ENCODE measurements at regions not wholly inside any gene's neighbourhood (a gene's known extent, or its start where the extent isn't known, plus 50 kb on each side); places are given as distances from the start of the nearest gene placed in this dataset.
"Not testable (repeated sequence)": the region's sequence is repeated elsewhere in the genome, so short reads cannot be mapped to it uniquely, and the experiment has no call there.

DNA sequence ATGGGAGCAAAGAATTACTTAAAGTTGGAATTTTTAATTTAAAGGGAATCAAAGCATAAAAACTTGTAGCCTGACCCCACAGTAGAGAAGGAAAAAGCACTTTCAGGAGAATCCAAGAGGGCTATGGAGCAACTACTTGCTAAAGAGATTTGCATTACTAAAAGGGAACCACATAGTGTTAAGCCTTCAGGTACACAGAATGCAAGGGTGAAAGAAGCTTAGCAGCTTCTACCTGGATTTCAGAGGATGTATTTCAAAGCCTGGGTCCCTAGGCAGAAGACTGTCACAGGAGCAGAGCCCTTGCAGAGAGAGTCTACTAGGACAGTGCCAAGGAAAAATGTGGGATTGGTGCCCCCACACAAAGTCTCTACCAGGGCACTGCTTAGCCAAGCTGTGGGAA, 575.0 kb downstream of the GBE1 start:
- DNase-seq (ENCODE audit: low read depth) = no peak

DNA sequence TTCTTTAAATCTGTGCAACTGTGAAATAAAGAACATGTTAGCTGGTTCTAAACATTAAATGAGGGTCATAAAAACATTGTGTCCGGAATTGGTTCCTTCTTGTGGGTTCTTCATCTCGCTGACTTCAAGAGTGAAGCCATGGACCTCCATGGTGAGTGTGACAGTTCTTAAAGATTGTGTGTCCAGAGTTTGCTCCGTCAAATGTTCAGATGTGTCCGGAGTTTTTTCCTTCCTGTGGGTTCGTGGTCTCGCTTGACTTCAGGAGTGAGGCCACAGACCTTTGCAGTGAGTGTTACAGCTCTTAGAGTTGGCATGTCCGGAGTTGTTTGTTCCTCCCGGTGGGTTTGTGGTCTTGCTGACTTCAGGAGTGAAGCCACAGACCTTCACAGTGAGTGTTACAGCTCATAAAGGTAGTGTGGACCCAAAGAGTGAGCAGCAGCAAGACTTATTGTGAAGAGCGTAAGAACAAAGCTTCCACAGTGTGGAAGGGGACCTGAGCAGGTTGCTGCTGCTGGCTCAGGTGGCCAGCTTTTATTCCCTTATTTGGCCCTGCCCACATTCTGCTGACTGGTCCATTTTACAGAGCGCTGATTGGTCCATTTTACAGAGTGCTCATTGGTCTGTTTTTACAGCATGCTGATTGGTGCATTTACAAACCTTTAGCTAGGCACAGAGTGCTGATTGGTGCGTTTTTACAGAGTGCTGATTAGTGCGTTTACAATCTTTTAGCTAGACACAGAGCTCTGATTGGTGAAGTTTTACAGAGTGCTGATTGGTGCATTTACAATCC, 579.2 kb downstream of the GBE1 start:
- not testable (repeated sequence) for DNase-seq (ENCODE audit: low read depth)

DNA sequence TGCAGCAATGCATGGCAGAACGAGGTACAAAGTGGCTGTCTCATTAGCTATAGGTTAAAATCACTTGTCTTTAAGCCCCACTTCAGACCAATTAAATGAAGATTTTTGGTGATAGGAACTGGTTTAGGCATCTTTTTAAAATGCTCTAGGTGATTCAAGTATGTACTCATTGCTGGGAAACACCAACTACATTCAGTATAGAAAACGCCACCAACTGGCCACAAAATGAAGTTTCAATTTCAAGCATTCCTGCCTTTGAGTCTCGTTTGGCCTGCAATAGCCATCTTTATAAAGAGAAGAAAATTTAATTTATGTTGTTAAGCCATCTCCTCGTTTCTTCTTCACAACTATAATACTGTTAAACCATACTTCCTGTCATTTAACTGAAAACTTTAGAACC, 587.9 kb downstream of the GBE1 start:
- no peak for DNase-seq (ENCODE audit: low read depth)

DNA sequence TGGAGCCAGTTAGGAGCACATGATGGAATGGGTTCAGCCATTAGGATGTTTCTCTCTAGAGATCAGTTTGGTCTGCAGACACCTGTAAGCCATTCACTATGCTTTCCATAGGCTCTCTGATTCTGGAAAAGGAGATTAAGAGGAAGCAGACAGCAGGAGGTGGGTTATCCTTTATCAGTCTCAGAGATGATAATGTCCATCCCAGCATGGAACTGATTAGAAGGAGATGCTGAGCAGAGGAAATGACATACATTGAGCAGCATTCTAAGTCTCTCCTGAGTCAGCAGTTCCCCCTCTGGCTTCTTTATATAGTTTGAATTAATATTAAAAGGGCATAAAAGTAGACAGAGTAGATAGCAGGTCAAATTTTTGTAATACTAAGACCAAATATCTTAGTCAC, 591.1 kb downstream of the GBE1 start:
- DNase-seq (ENCODE audit: low read depth) = no peak

DNA sequence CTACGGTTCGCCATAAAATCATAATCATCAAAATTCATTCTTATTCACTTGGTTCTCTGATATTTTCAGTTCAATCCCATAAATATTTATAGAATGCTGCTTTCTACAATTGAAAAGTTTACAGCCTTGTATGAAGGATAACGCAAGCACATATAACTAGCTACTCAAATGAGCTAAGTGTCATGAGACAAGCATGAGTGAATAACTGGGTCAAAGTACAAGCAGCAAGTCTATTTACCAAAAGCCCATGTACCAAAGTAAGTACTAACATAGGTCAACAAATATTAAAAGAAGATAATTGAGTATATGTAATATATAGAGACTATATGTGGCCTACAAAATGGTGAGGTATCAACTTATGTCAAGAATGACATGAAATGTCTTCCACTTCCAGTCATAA, 596.6 kb downstream of the GBE1 start:
- DNase-seq (ENCODE audit: low read depth) = no peak

DNA sequence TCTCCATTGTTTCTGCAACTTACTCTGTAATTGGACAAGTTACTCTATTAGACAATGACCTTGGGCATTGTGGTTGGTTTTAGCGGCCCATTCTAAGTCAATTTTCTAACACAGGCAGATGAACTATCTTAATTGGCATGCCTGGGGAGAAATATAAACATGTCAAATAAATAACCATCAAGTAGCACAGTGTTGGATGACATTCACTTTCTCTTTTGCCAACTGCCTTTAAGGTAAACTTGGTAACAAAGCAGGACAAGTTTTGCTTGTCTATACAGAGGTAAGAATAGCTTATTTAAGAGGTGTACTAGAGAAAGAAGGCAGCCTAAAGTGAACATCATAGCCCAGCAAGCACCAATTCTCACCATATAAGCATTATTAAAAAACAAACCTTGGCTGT, 599.6 kb downstream of the GBE1 start:
- DNase-seq (ENCODE audit: low read depth) = no peak

DNA sequence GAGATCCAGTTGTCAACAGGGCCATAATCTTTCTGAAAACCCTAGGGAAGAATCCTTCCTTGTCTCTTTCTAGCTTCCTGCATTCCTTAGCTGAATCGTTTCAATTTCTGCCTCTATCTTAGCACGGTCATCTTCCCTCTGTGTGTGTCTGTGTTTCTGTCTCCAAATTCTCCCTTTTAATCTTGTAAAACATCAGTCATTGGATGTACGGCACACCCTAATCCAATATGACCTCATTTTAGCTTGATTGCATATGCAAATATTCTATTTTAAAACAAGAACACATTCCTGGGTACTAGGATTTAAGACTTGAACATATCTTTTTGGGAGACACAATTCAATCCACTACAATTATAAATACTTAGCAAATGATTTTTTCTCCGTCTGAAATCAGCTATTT, 600.3 kb downstream of the GBE1 start:
- no peak for DNase-seq (ENCODE audit: low read depth)

DNA sequence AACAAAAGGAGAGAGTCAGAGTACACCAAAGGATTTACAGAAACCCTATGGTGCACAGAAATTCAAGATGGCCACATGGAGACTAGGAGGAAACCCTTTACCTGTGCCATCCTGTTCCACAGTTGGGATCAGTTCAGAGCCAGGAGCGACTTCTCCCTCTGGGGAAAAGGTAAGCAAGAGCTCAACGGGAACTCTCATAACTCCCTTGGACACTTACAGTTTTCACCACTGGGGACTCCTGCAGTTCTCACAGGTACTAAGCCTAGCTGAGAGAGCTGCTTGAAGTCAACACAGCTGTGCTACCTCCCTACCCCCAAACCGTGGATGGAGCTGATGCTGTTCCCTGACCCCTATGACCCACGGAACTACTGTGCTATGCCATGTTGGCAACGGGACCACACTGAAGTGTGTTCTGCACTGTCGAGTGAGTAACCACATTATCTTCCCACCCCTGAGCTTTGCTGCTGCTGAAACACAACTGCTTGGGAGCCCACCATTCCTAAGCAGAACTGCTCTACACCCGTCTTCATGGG, 606.8 kb downstream of the GBE1 start:
- no peak for DNase-seq (ENCODE audit: low read depth)

DNA sequence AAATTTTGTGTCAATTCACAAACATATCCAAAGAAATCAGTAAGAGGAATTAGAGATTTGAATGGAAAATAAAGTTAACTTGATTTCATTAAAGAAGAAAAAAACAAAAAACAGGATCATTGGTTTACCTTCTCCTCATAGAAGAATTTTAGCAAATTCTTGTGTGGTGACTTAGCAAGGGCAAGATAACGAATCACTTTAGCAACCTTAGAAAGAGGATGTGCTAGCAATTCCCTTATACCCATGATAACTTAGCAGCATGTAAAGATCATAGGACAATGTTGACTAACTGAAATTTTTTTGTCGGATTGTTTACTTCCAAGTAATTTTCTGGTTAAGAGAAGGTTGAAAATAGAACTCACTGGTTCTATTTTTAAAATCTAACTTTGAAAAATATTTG, 609.3 kb downstream of the GBE1 start:
- no peak for DNase-seq (ENCODE audit: low read depth)

DNA sequence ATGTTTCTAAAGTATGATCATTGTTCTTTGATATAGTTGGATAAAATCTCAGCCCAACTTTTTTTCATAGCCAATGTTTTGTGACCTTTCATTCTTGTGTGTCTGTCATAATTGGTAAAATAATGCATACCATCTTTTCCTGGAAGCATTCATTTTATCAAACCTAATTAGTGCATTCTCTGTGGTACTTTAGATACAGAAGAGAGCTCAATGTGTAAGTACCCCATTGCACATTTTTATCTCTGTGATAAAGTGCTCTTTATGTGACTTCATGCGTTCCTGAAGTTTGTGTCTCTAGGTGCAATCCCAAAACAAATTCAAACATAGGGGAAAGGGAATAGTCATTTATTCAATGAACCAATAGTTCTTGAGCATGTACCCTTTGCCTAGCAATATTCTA, 628.5 kb downstream of the GBE1 start:
- DNase-seq (ENCODE audit: low read depth) = no peak

DNA sequence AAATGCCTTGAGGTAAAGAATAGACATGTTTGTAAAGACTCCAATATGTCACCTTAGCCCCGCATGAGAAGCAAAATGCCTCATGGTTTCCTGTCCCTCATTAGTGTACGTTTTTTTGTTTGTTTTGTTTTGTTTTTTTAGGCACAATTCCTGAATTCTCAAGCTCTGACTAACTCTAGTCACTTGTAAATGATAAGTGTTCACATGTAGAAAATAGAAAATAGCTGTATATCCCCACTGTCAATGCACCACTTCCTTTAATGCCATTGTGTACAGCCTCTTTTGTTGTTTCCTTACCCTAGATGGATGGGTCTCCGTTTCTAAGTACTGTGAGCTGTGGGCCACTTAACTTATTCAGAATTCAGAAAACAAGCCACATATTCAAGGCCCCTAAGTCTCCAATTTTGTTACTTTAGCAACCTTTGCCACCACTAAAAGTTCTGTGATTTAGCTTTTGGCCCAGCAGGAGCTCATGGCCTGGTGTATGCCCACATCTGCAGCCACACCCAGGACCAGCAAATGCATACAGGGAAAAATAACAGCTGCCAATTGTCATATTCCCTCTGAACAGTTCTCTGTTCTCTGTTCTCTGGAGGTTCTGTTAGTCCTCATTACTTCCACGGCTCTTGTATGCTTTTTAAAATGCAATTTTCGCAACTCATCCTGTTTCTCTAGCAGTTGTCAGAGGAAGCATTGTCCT, 655.5 kb downstream of the GBE1 start:
- DNase-seq (ENCODE audit: low read depth) = no peak

DNA sequence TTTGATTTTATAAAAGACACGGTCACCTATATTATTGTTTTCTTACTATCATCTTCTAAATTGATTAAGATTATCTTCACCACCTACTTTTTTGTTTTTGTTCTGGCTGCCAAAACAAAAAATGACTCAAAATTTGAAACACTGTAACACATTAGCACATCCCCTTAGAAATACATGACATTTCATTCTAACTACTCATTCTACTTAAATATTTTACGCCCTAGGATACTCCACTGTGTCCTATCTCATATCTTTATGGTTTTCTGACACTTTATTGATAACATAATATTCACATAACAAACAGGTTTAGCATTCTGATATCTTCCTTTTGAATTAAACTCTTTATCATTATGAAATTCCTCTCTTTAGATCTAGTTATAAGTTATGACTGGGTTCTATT, 656.2 kb downstream of the GBE1 start:
- no peak for DNase-seq (ENCODE audit: low read depth)

DNA sequence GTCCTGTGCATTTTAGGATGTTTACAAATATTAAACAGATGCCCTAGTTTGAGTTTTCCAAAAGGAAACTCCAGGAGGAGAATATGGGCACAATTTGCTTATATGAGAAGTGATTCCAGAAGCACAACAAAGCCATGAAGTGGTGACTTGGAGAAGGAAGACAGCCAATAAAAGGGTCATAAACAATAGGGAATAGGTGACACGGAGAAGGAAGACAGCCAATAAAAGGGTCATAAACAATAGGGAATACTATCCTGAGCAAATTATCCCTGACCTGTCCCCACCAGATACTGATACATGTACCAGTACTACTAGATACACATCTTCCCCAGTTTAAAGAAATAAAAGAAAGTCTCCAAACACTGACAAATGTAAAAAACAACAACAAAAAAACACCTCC, 663.6 kb downstream of the GBE1 start:
- DNase-seq (ENCODE audit: low read depth) = no peak

DNA sequence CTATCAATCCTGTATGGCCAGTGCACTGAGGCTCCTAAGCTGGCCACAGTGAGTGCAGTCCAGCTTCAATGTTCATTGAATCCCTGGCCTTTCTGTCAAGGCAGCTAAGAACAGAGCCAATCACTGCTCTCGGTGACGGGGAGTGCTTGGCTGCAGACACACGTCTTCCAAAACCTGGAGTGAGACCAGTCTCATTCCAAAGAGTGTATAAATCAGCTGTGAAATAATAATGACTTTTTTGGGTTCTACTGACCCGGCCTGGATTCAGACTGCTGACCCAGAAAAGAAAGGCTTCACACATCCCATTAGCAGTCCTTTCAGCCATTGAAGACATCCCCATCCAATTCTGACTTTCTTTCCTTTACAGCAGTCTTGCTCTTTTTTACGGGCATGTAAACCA, 665.5 kb downstream of the GBE1 start:
- no peak for DNase-seq (ENCODE audit: low read depth)

DNA sequence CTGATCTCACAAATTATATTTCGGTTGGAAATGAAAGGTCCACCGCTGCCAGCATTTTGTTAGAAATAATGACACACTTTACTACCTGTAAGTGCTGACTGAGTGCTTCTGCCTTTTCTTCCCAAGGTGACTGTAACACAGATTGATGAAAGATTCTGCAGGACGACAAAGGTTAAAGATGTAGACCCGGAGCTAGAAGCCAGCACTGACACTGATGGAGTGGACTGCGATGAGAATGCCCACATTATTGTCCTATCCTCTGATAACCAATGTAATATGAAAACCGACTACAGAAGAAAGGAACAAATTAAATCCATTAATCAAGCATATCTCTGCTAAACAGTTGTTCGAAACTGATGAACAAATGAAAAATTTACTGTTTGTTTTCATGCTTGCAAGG, 666.5 kb downstream of the GBE1 start:
- no peak for DNase-seq (ENCODE audit: low read depth)

DNA sequence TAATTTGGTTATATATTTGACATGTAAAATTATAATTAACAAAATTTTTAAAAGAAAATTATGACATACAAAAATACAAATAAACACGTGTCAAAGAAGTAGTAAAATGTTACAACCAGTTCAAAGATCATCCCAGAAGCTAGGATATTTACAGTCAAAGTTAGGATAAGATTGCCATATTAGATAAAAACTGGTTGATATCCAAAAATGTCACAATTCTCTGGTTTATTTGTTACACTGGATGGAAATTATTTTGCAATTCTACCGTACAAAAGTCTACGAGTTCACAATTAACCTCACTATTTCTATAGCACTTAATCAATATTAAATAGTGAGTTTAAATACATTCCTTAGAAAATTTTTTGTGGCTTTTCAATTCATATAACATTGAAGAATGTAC, 673.8 kb downstream of the GBE1 start:
- no peak for DNase-seq (ENCODE audit: low read depth)

DNA sequence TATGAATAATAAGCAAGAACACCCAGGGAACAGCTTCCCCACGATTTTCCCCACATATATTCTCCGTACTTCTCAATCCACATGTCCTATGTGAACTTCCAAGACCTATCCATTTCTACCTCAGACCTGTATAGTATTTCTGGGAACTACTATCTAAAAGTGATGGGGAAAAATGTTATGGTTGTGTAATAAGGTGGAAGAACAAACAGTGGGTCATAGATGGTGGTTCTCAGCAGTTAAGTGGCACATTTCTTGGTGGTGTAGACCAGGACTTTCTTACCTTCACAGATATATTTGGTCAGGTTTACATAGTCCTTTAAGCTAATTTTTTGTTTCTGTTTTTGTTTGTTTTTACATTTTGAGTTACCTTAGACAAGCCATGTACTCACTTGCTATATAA, 675.1 kb downstream of the GBE1 start:
- no peak for DNase-seq (ENCODE audit: low read depth)

DNA sequence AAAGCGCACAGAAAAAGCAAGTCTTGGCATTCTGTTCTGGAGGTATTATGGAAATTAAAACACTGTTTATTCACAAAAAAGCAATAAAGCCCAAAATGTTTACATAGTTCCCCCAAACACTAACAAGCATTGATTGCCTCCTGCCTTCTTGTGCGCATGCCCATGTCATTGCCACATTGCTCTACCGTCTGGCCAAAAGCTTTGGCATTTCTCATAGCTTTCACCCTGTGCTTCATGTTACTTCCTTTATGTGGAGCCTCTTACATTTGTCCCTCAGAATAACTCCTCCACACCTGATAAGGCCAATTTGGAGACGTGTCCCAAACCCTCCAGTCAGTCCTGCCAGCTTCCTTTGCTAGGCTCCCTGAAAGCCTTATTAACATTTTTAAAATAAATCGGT, 680.8 kb downstream of the GBE1 start:
- no peak for DNase-seq (ENCODE audit: low read depth)

DNA sequence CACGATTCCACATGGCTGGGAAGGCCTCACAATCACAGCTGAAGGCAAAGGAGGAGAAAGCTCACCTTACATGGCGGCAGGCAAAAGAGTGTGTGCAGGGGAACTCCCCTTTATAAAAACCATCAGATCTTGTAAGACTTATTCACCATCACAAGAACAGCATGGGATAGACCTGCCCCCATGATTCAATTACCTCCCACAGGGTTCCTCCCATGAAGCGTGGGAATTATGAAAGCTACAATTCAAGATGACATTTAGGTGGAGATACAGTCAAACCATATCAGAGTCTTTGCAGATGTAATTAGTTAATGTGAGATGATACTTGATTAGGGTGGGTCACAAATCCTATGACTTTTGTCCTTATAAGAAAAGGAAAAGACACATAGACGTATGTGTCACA, 688.9 kb downstream of the GBE1 start:
- no peak for DNase-seq (ENCODE audit: low read depth)

DNA sequence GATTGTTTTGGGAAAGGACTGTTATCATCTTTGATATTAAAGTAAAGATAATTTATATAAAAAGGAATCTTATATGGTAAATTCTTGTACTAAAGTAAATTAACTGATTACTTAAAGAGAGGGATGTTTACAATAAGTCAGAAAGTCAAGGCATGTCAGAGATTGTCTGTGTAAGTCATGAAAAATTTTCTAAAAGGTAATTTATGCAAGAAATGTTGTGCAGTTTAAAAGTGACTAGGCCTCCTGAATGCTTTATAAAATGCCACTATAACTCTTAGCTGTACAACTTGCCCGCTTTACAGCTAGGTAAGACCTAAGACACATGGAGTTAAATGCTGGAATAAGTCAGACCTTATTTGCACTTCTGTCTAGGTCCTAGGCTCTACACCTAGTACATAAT, 692.9 kb downstream of the GBE1 start:
- no peak for DNase-seq (ENCODE audit: low read depth)

DNA sequence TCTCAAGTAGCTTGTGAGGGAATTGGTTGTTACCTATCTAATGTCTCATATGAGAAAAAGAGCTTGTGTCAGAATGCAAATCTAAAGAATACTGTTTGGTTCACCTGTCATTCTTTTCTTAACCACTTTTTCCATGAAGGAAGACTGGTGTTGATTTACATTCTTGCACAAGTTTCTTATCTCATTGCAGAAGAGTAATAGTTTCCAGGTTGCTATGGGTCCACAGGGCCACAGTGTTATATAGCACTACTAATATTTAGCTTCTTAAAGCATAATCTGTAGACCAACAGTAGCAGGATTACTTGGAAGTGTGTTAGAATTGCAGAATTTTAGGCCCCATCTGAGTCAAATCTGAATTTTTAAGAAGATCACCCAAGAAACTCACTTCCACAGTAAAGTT, 697.5 kb downstream of the GBE1 start:
- DNase-seq (ENCODE audit: low read depth) = no peak

DNA sequence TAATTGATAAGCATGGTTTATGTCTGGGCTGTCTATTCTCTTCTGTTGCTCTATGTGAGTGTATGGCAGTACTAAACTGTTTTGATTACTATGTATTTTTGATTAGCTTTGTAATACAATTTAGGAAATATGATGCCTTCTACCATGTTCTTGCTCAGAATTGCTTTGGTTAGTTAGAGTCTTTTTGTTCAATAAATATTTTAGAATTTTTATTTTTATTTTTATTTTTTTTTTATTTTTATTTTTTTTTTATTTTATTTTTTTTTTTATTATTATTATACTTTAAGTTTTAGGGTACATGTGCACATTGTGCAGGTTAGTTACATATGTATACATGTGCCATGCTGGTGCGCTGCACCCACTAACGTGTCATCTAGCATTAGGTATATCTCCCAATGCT, 710.3 kb downstream of the GBE1 start:
- DNase-seq (ENCODE audit: low read depth) = not testable (repeated sequence)

DNA sequence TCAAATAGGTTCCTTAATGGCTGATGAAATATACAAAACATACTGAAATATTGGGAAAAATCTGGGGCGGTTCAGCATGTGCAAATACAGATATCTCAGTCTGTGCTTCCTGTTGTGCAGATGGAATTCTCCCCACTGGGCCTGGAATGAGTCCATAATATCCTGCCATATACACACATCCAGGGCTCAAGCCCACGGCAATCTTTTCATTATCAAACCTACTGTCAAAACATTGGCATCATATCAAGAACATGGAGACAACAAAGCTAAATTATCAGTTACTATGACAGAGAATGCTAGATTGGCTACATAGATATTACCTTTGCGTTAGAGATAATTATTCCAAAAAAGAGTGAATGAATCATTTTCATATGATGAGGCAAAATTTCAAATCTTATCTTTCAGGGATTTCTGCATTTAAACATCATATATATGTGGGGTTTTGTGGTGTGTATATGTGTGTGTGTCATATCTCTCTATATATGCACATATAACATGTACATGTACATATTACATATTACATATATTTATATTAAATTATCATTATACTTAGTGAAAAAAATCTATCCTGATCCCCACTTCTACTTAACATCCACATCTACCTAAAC, 713.3 kb downstream of the GBE1 start:
- no peak for DNase-seq (ENCODE audit: low read depth)
